ENCODE measurements at regions not wholly inside any gene's neighbourhood (a gene's known extent, or its start where the extent isn't known, plus 50 kb on each side); places are given as distances from the start of the nearest gene placed in this dataset.

- H2AFZ ChIP-seq (replicated peaks; ENCODE audit: low read length, poor library complexity) = no peak overlapping the region
- no peak overlapping the region for H3K23ac ChIP-seq (ENCODE audit: low read depth, low read length)
- H4K5ac ChIP-seq (ENCODE audit: low read depth, low read length) = no peak overlapping the region
- no peak overlapping the region for H2AK9ac ChIP-seq (replicated peaks; ENCODE audit: low read depth, low read length, poor library complexity)
- DNase-seq (no peak), ATAC-seq (ENCODE audit: low read depth) (no peak)
- no peak overlapping the region for H2BK20ac ChIP-seq (ENCODE audit: low read depth, low read length)
- no peaks in the 10 kb centered on the region for H4K20me1 ChIP-seq (ENCODE audit: insufficient read depth, low read length)
- CTCF ChIA-PET = interaction anchor here (1.1 kb wide), 1 partner anchor 14 kb away, joined by 3 read pairs; no protein-coding TSS in a partner anchor
- BruUV-seq (replicated peaks) = no TSS peak
- no peak overlapping the region for H3K56ac ChIP-seq (ENCODE audit: extremely low read depth, insufficient read depth, low read length)
- H2BK5ac ChIP-seq (ENCODE audit: low read depth, low read length, poor library complexity, severe bottlenecking) = no peak overlapping the region
- no peaks in the 10 kb centered on the region for H3K79me1 ChIP-seq (ENCODE audit: low read depth in 1 of 2, low read length in 2 of 2)
- no peak overlapping the region for H3K4ac ChIP-seq (ENCODE audit: low read depth, low read length)
- peaks cover 12% of the 10 kb centered on the region for H3K4me1 ChIP-seq (ENCODE audit: control insufficient read depth, insufficient read depth, low read length)
- H3K9me1 ChIP-seq (ENCODE audit: insufficient read depth, low read length) = 0 out of 2 replicates have a peak, but pooled peaks cover 4% of the 10 kb centered on the region
- H3K27ac ChIP-seq (ENCODE audit: insufficient read depth, low read length) = no peak overlapping the region
- H2AK5ac ChIP-seq (ENCODE audit: low read depth, low read length) = no peak overlapping the region
- H3K4me2 ChIP-seq (ENCODE audit: low read depth, low read length) = no peak overlapping the region
- intact Hi-C loops (cut with micrococcal nuclease) (no loop called here), dilution Hi-C loops (cut with HindIII; ENCODE audit: low sequenced_read_pairs, unreplicated experiment) (no loop called here), in situ Hi-C loops (cut with MboI; ENCODE audit: low sequenced_read_pairs) (no loop called here)
- TF ChIP-seq MAFK (IDR thresholded peaks at IDR 0.05; ENCODE audit: low read depth, low read length) = no peak
- no peak for TF ChIP-seq CTCF (conservative IDR thresholded peaks at IDR 0.05; ENCODE audit: low read depth, low read length)
- TF ChIP-seq MXI1 (IDR thresholded peaks at IDR 0.05; ENCODE audit: borderline replicate concordance, low read depth, low read length) = no peak
- no peak for TF ChIP-seq USF2 (IDR thresholded peaks at IDR 0.05; ENCODE audit: low read depth, low read length)
- no peak for TF ChIP-seq BHLHE40 (IDR thresholded peaks at IDR 0.05; ENCODE audit: low read depth, low read length)
- TF ChIP-seq FOS (IDR thresholded peaks at IDR 0.05; ENCODE audit: low read depth, low read length) = no peak
- no peak overlapping the region for H4K8ac ChIP-seq (ENCODE audit: low read depth in 2 of 2, low read length in 2 of 2)
- H2BK15ac ChIP-seq (ENCODE audit: low read depth, low read length) = no peak overlapping the region
- H3K9me3 ChIP-seq (ENCODE audit: control insufficient read depth, insufficient read depth, low read length) = no peaks in the 10 kb centered on the region
- H2BK120ac ChIP-seq (ENCODE audit: low read depth, low read length) = no peak overlapping the region
- POLR2A ChIA-PET (ENCODE audit: unreplicated experiment) = no interaction called here
- H3K18ac ChIP-seq (ENCODE audit: low read depth, low read length) = no peak overlapping the region
- no peak overlapping the region for H4K91ac ChIP-seq (ENCODE audit: insufficient read depth, low read depth, low read length)
- no peak overlapping the region for H3K4me3 ChIP-seq (ENCODE audit: insufficient read depth, low read depth, low read length)
- WGBS, 2 experiments (ENCODE audit: extremely low coverage in 2 of 2, insufficient read length in 1 of 2) = 88% methylated on average over 8 of the region's 24 CpGs; no CpG with 5 or more reads in 1 of the 2 experiments
- H3K27me3 ChIP-seq (ENCODE audit: control insufficient read depth, insufficient read depth, low read length) = peaks cover 2% of the 10 kb centered on the region
- no peak overlapping the region for H3K9ac ChIP-seq (ENCODE audit: low read depth, low read length)
- H3K36me3 ChIP-seq (ENCODE audit: control insufficient read depth, insufficient read depth, low read length) = no peaks in the 10 kb centered on the region
- H3K14ac ChIP-seq (replicated peaks; ENCODE audit: low read depth, low read length) = no peak overlapping the region
Measured at GRCh38 chr3:194877291-194878119, 191.8 kb downstream of the FAM43A start.

Measured in IMR-90 (cell line).